C4-2B (cell line): ENCODE measurements at regions not wholly inside any gene's neighbourhood (a gene's known extent, or its start where the extent isn't known, plus 50 kb on each side); places are given as distances from the start of the nearest gene placed in this dataset.

ENCODE experiments used
- ZFX ChIP-seq: fragments of 450-650 bp; IDR thresholded peaks from 2 replicates; pipeline ENCODE4 v1.6.1; 2017
- TF ChIP-seq, protein P1 (sequence below): fragments of 450-650 bp; conservative IDR thresholded peaks from 2 replicates; pipeline ENCODE4 v1.5.1; 2017; ENCODE audit warnings: mild to moderate bottlenecking

- TF ChIP-seq, protein P1, sequence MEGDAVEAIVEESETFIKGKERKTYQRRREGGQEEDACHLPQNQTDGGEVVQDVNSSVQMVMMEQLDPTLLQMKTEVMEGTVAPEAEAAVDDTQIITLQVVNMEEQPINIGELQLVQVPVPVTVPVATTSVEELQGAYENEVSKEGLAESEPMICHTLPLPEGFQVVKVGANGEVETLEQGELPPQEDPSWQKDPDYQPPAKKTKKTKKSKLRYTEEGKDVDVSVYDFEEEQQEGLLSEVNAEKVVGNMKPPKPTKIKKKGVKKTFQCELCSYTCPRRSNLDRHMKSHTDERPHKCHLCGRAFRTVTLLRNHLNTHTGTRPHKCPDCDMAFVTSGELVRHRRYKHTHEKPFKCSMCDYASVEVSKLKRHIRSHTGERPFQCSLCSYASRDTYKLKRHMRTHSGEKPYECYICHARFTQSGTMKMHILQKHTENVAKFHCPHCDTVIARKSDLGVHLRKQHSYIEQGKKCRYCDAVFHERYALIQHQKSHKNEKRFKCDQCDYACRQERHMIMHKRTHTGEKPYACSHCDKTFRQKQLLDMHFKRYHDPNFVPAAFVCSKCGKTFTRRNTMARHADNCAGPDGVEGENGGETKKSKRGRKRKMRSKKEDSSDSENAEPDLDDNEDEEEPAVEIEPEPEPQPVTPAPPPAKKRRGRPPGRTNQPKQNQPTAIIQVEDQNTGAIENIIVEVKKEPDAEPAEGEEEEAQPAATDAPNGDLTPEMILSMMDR, result peak; percentile 37
- TF ChIP-seq ZFX, result no peak
Measured at GRCh38 chr2:194166818-194167217, 1490.2 kb upstream of the SLC39A10 start.
